GM23248 (cell line): ENCODE measurements at regions not wholly inside any gene's neighbourhood (a gene's known extent, or its start where the extent isn't known, plus 50 kb on each side); places are given as distances from the start of the nearest gene placed in this dataset.
"Not testable (repeated sequence)": the region's sequence is repeated elsewhere in the genome, so short reads cannot be mapped to it uniquely, and the experiment has no call there.

Experiments used
- DNase-seq: peaks from one replicate; pipeline ENCODE4 v3.0.0-alpha.2; 2015
- H2AFZ ChIP-seq: fragments of 200-600 bp; sonication (generic); 2 replicates; pipeline ENCODE4 v1.6.1; 2016; ENCODE audit warnings: antibody characterized with exemption
- H3F3A ChIP-seq: fragments of 200-600 bp; sonication (generic); 2 replicates; pipeline ENCODE4 v1.6.1; 2016; ENCODE audit warnings: mild to moderate bottlenecking, antibody characterized with exemption, mixed run types; ENCODE audit not compliant: insufficient read depth
- H3K27ac ChIP-seq: fragments of 200-600 bp; sonication (generic); 2 replicates; pipeline ENCODE4 v1.5.1; 2016; ENCODE audit warnings: mild to moderate bottlenecking
- H3K27me3 ChIP-seq: fragments of 200-600 bp; sonication (generic); replicated peaks from 2 replicates; pipeline ENCODE4 v1.6.1; 2016; ENCODE audit warnings: mild to moderate bottlenecking; ENCODE audit not compliant: insufficient read depth
- H3K36me3 ChIP-seq: fragments of 200-600 bp; sonication (generic); 2 replicates; pipeline ENCODE4 v1.6.1; 2016; ENCODE audit warnings: low read depth, mild to moderate bottlenecking
- H3K4me1 ChIP-seq: fragments of 200-600 bp; sonication (generic); 2 replicates; pipeline ENCODE4 v1.6.1; 2016; ENCODE audit warnings: mild to moderate bottlenecking; ENCODE audit not compliant: insufficient read depth
- H3K4me2 ChIP-seq: fragments of 200-600 bp; sonication (generic); one replicate; pipeline ENCODE4 v1.6.1; 2016; ENCODE audit warnings: mild to moderate bottlenecking; ENCODE audit not compliant: unreplicated experiment
- H3K4me3 ChIP-seq: fragments of 200-600 bp; sonication (generic); 2 replicates; pipeline ENCODE4 v1.5.1; 2016; ENCODE audit warnings: mild to moderate bottlenecking
- H3K79me2 ChIP-seq: fragments of 200-600 bp; sonication (generic); 2 replicates; pipeline ENCODE4 v1.6.1; 2016; ENCODE audit warnings: mild to moderate bottlenecking; ENCODE audit not compliant: insufficient read depth
- H3K9ac ChIP-seq: fragments of 200-600 bp; sonication (generic); 2 replicates; pipeline ENCODE4 v1.6.1; 2016; ENCODE audit warnings: mild to moderate bottlenecking
- H3K9me2 ChIP-seq: fragments of 200-600 bp; sonication (generic); 2 replicates; pipeline ENCODE4 v1.6.1; 2016; ENCODE audit warnings: mixed run types, mild to moderate bottlenecking, moderate library complexity; ENCODE audit not compliant: insufficient read depth
- H3K9me3 ChIP-seq: fragments of 200-600 bp; sonication (generic); one replicate; pipeline ENCODE4 v1.6.1; 2017; ENCODE audit warnings: low read depth
- H4K20me1 ChIP-seq: fragments of 200-600 bp; sonication (generic); 2 replicates; pipeline ENCODE4 v1.6.0; 2016; ENCODE audit not compliant: insufficient read depth
- EZH2 ChIP-seq: fragments of 200-600 bp; sonication (generic); IDR thresholded peaks from 2 replicates; pipeline ENCODE4 v1.6.1; 2018; ENCODE audit warnings: antibody characterized with exemption, mild to moderate bottlenecking; ENCODE audit not compliant: insufficient read depth, poor library complexity, severe bottlenecking
- EZH2phosphoT487 ChIP-seq: fragments of 200-600 bp; sonication (generic); IDR thresholded peaks from 2 replicates; pipeline ENCODE4 v1.6.1; 2018; ENCODE audit warnings: antibody characterized with exemption, moderate library complexity, mild to moderate bottlenecking, low read depth; ENCODE audit not compliant: insufficient read depth
- WGBS, 2 experiments: methylation state at CpG; one replicate each; pipeline ENCODE4 v1.1.6; 2015 to 2017; ENCODE audit warnings: low lambda C conversion rate in 2 of 2, low coverage in 1 of 2; ENCODE audit errors: missing lambda C conversion rate in 2 of 2; 5-methylcytosine and 5-hydroxymethylcytosine counted together
- in situ Hi-C: fragments of 300-500 bp; cut with MboI; formaldehyde crosslinking; loops from 2 replicates; pipeline ENCODE4 v1.15.0; 2020

DNA sequence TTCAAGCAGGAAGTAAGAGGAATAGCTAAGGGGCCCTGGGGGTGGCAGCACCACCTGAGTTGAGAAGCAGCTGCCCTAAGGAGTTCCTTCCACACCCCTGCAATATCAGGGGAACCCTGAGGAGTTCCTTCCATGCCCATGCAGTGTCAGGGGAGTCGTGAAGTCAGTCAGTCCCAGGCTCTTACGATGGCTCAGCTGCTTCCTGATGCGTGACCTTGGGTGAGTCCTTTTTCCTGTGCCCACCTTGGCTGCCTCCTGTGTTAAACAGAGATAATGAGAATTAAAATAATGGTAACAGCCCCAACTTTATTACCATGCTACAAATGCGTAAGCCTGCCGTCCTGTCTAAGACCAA is 181.1 kb downstream of the MIAT start:
- Histone ChIP-seq H3K9me3 (no peaks in the 10 kb centered on the region), H3K9me2 (no peaks in the 10 kb centered on the region), H3K36me3 (no peaks in the 10 kb centered on the region), H3F3A (no peaks in the 10 kb centered on the region), H3K79me2 (no peaks in the 10 kb centered on the region), H2AFZ (no peak overlapping the region), H3K4me2 (no peak overlapping the region), H3K4me1 (no peaks in the 10 kb centered on the region), H3K4me3 (no peak overlapping the region), H3K9ac (no peak overlapping the region), H4K20me1 (no peaks in the 10 kb centered on the region), H3K27ac (no peak overlapping the region), H3K27me3 (no peaks in the 10 kb centered on the region)
- TF ChIP-seq EZH2phosphoT487: no peak
- no peak for TF ChIP-seq EZH2
- no peak for DNase-seq
- 96% methylated on average over 5 of the region's 5 CpGs for WGBS, 2 experiments
- in situ Hi-C loops: no loop called here

DNA sequence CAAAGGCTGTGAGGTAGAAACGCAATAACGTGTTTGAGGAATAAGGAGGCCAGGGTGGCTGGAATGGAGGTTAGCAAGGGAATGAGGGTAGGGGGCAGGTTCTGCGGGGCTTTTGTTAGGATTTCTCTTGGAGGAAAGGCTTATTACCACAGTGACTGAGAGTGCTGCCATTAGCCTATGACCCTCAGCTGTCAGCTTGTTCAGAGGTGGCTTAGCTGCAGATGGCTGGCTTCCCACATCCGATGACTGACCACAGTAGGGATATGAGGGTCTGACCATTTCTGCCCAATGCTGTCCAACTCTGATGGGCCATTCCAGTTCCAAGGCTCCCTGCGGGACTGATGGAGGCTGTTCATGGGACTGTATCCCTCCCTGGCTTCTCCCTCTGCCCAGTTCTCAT is 181.8 kb downstream of the MIAT start:
- in situ Hi-C loops: no loop called here
- no peak for DNase-seq

DNA sequence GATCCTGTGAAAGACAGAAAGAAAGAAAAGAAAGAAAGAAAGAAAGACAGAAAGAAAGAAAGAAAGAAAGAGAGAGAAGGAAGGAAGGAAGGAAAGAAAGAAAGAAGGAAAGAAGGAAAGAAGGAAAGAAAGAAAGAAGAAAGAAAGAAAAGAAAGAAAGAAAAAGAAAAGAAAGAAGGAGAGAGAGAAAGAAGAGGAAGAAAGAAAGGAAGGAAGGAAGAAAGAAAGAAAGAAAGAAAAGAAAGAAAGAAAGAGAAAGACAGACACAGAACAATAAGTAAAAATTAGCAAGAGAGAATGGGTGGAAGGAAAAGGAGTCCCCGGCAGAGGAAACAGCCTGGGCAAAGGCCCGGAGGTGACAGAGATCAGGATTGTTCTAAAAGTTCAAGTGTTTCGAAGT is 183.4 kb downstream of the MIAT start:
- H3K9me3 ChIP-seq, H3K27me3 ChIP-seq, H4K20me1 ChIP-seq, H3K4me2 ChIP-seq, H3K4me3 ChIP-seq, H2AFZ ChIP-seq, H3K4me1 ChIP-seq, DNase-seq, H3K27ac ChIP-seq, H3K36me3 ChIP-seq, H3K9ac ChIP-seq, H3K79me2 ChIP-seq, H3F3A ChIP-seq, H3K9me2 ChIP-seq: not testable (repeated sequence)
- 86 to 93% methylated on average over 3 of the region's 3 CpGs for WGBS, 2 experiments
- in situ Hi-C loops: loop anchor here (10.0 kb wide), 1 partner anchor 56 kb away; no protein-coding TSS in a partner anchor

More for the DNA sequence above, 181.8 kb downstream of the MIAT start:
- TF ChIP-seq EZH2phosphoT487 (no peak), EZH2 (no peak)
- no peaks in the 10 kb centered on the region for H3K27me3 ChIP-seq
- H4K20me1 ChIP-seq: no peaks in the 10 kb centered on the region
- no peaks in the 10 kb centered on the region for H3K9me2 ChIP-seq
- no peak overlapping the region for H3K4me2 ChIP-seq
- H3K36me3 ChIP-seq: no peaks in the 10 kb centered on the region
- H3K79me2 ChIP-seq: no peaks in the 10 kb centered on the region
- 81 to 90% methylated on average over 5 of the region's 5 CpGs for WGBS, 2 experiments
- H2AFZ ChIP-seq: no peak overlapping the region
- H3K9ac ChIP-seq: no peak overlapping the region
- H3K27ac ChIP-seq: no peak overlapping the region
- H3K4me1 ChIP-seq: no peaks in the 10 kb centered on the region
- H3F3A ChIP-seq: no peaks in the 10 kb centered on the region
- no peak overlapping the region for H3K4me3 ChIP-seq
- no peaks in the 10 kb centered on the region for H3K9me3 ChIP-seq

DNA sequence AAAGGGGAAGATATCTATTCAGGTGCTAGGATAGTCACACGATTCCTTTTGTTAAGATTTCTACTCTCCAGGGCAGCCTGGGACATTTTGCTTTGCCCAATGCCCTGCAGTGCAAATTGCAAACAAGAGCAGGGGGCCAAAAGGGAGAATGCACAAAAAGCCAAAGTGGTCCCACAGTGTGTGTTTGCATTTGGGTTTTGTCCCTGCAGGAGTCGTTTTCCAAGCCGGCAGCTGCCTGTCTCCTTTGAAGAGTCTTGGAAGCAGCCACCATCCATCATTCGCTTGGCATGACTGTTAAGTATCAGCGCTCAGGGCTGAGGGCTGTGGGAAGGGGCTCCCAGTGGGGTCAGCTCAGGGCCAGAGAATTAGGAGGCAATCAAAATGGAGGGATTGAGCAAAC is 184.7 kb downstream of the MIAT start:
- no peaks in the 10 kb centered on the region for H3K27me3 ChIP-seq
- H3F3A ChIP-seq: no peaks in the 10 kb centered on the region; the same call in 1 of the 2 replicates
- H4K20me1 ChIP-seq: no peaks in the 10 kb centered on the region
- in situ Hi-C loops: loop anchor here (10.0 kb wide), 1 partner anchor 57 kb away; no protein-coding TSS in a partner anchor
- no peak for TF ChIP-seq EZH2
- no peak for TF ChIP-seq EZH2phosphoT487
- WGBS, 2 experiments: 82 to 87% methylated on average over 5 of the region's 5 CpGs
- no peak overlapping the region for H3K9ac ChIP-seq
- H3K27ac ChIP-seq: no peak overlapping the region
- H3K4me1 ChIP-seq: no peaks in the 10 kb centered on the region
- no peak overlapping the region for H3K4me2 ChIP-seq
- no peak overlapping the region for H3K4me3 ChIP-seq
- H3K9me2 ChIP-seq: no peaks in the 10 kb centered on the region
- no peaks in the 10 kb centered on the region for H3K36me3 ChIP-seq
- no peak overlapping the region for H2AFZ ChIP-seq
- no peak for DNase-seq
- no peaks in the 10 kb centered on the region for H3K79me2 ChIP-seq
- H3K9me3 ChIP-seq: no peaks in the 10 kb centered on the region

DNA sequence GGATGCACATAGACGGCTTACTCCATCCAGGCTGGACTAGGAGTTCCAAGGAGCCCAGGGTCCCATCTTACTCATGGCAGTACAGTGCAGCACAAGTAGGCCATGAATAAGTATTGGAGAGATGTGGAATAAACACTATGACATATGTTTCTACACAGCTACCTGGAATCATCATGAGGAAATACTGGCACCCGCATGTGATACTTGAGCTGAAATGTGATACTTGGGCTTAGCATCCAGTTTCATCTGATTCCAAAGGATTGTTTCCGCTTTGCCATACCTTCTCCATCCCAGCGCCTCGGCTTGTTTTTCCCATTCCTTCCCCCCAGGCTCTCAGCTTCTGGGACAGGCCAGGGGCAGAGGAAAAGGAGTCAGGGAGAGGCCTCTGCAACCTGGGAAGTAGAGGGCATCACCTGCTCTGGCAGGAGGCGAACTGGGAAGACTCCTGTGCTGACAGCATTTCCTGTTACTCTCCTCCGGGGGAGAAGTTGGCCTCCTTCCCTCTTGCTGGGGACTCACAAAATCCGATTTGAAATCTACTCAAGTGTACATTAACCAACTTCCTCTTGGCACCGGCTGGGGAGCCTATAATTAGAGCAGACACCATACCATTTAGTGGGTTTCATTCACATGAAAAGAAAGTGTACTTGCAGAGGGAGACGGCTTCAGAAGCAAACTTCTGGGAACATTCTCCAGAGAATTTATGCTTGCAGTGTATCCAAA is 187.8 kb downstream of the MIAT start:
- Histone ChIP-seq H3K79me2 (no peaks in the 10 kb centered on the region), H4K20me1 (no peaks in the 10 kb centered on the region), H3F3A (no peaks in the 10 kb centered on the region; the same call in 1 of the 2 replicates), H3K4me2 (no peak overlapping the region), H2AFZ (no peak overlapping the region), H3K27me3 (no peaks in the 10 kb centered on the region), H3K4me1 (no peaks in the 10 kb centered on the region), H3K9me2 (no peaks in the 10 kb centered on the region), H3K9me3 (no peaks in the 10 kb centered on the region), H3K4me3 (no peak overlapping the region), H3K36me3 (no peaks in the 10 kb centered on the region), H3K9ac (no peak overlapping the region), H3K27ac (no peak overlapping the region)
- in situ Hi-C loops: loop anchor here (10.0 kb wide), 1 partner anchor 60 kb away; no protein-coding TSS in a partner anchor
- DNase-seq: no peak
- 83 to 84% methylated on average over 10 of the region's 10 CpGs for WGBS, 2 experiments
- TF ChIP-seq EZH2 (no peak), EZH2phosphoT487 (no peak)
